ENCODE measurements at regions not wholly inside any gene's neighbourhood (a gene's known extent, or its start where the extent isn't known, plus 50 kb on each side); places are given as distances from the start of the nearest gene placed in this dataset.

- no peaks in the 10 kb centered on the region for H3K9me2 ChIP-seq (ENCODE audit: insufficient read depth, low read length)
- no peaks in the 10 kb centered on the region for H3F3A ChIP-seq (ENCODE audit: insufficient read depth, low read length, poor library complexity, severe bottlenecking)
- no peaks in the 10 kb centered on the region for H3K36me3 ChIP-seq (ENCODE audit: insufficient read depth, low read length)
- no peaks in the 10 kb centered on the region for H3K79me2 ChIP-seq (replicated peaks; ENCODE audit: insufficient read depth, low read length)
- TF ChIP-seq, protein P1, sequence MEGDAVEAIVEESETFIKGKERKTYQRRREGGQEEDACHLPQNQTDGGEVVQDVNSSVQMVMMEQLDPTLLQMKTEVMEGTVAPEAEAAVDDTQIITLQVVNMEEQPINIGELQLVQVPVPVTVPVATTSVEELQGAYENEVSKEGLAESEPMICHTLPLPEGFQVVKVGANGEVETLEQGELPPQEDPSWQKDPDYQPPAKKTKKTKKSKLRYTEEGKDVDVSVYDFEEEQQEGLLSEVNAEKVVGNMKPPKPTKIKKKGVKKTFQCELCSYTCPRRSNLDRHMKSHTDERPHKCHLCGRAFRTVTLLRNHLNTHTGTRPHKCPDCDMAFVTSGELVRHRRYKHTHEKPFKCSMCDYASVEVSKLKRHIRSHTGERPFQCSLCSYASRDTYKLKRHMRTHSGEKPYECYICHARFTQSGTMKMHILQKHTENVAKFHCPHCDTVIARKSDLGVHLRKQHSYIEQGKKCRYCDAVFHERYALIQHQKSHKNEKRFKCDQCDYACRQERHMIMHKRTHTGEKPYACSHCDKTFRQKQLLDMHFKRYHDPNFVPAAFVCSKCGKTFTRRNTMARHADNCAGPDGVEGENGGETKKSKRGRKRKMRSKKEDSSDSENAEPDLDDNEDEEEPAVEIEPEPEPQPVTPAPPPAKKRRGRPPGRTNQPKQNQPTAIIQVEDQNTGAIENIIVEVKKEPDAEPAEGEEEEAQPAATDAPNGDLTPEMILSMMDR (IDR thresholded peaks at IDR 0.05; ENCODE audit: poor library complexity, severe bottlenecking) = no peak
- TF ChIP-seq EZH2 (IDR thresholded peaks at IDR 0.05; ENCODE audit: borderline replicate concordance, insufficient read depth, low read length, poor library complexity, severe bottlenecking) = no peak
- no peak for TF ChIP-seq POLR2AphosphoS5 (IDR thresholded peaks at IDR 0.05)
- TF ChIP-seq TAF1 (IDR thresholded peaks at IDR 0.05; ENCODE audit: low read depth) = no peak
- TF ChIP-seq RAD21 (conservative IDR thresholded peaks at IDR 0.05) = no peak
- no peak for TF ChIP-seq SMC3 (conservative IDR thresholded peaks at IDR 0.05; ENCODE audit: poor library complexity)
- no peak for TF ChIP-seq MXI1 (conservative IDR thresholded peaks at IDR 0.05; ENCODE audit: poor library complexity, severe bottlenecking)
- no peak for TF ChIP-seq EP300 (conservative IDR thresholded peaks at IDR 0.05; ENCODE audit: poor library complexity, severe bottlenecking)
- TF ChIP-seq REST (IDR thresholded peaks at IDR 0.05; ENCODE audit: borderline replicate concordance) = no peak
- H3K27me3 ChIP-seq (ENCODE audit: insufficient read depth, low read depth, low read length) = no peaks in the 10 kb centered on the region
- H4K20me1 ChIP-seq (ENCODE audit: insufficient read depth) = no peaks in the 10 kb centered on the region
- no peak overlapping the region for H3K9ac ChIP-seq (ENCODE audit: low read length)
- H3K4me2 ChIP-seq (ENCODE audit: low read length) = no peak overlapping the region
- H3K27ac ChIP-seq (ENCODE audit: low read length) = no peak overlapping the region
- no peak overlapping the region for H2AFZ ChIP-seq (ENCODE audit: low read depth, low read length)
- H3K4me3 ChIP-seq (ENCODE audit: low read length) = no peak overlapping the region
- no peaks in the 10 kb centered on the region for H3K9me3 ChIP-seq (ENCODE audit: low read length)
Measured at GRCh38 chr12:87054226-87054625, 798.0 kb upstream of the MGAT4C start.

DNA sequence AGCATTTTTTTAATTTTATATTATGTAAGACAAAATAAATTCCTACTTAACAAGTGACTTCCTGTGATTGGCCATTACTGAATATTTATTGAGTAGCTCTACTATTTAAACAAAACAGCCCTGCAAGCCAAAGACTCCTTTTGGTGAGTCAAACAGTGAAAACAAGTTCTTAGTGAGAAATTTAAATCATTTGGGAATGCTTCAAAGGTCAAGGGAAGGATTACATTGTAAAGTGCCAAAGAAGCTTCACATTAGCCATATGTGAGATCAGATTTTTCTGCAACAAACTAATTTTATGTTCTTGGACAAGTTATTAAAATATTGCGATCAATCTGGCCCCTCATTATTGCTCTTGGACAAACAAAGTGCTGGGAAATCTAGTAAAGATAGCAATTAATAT is 795.4 kb upstream of the MGAT4C start:
- Histone ChIP-seq H3K9me2 (ENCODE audit: insufficient read depth, low read length) (no peaks in the 10 kb centered on the region), H3K27me3 (ENCODE audit: insufficient read depth, low read depth, low read length) (no peaks in the 10 kb centered on the region), H2AFZ (ENCODE audit: low read depth, low read length) (no peak overlapping the region), H4K20me1 (ENCODE audit: insufficient read depth) (no peaks in the 10 kb centered on the region), H3K4me2 (ENCODE audit: low read length) (no peak overlapping the region), H3K79me2 (replicated peaks; ENCODE audit: insufficient read depth, low read length) (no peaks in the 10 kb centered on the region), H3K4me3 (ENCODE audit: low read length) (no peak overlapping the region), H3K9ac (ENCODE audit: low read length) (no peak overlapping the region), H3K27ac (ENCODE audit: low read length) (no peak overlapping the region), H3K36me3 (ENCODE audit: insufficient read depth, low read length) (no peaks in the 10 kb centered on the region), H3F3A (ENCODE audit: insufficient read depth, low read length, poor library complexity, severe bottlenecking) (no peaks in the 10 kb centered on the region), H3K9me3 (ENCODE audit: low read length) (no peaks in the 10 kb centered on the region)
- TF ChIP-seq POLR2AphosphoS5 (IDR thresholded peaks at IDR 0.05) = no peak
- no peak for TF ChIP-seq TAF1 (IDR thresholded peaks at IDR 0.05; ENCODE audit: low read depth)
- TF ChIP-seq EP300 (conservative IDR thresholded peaks at IDR 0.05; ENCODE audit: poor library complexity, severe bottlenecking) = no peak
- TF ChIP-seq, protein P1 (IDR thresholded peaks at IDR 0.05; ENCODE audit: poor library complexity, severe bottlenecking) = no peak

All from neural cell (in vitro differentiated cells).